ENCODE measurements at regions not wholly inside any gene's neighbourhood (a gene's known extent, or its start where the extent isn't known, plus 50 kb on each side); places are given as distances from the start of the nearest gene placed in this dataset.

DNA sequence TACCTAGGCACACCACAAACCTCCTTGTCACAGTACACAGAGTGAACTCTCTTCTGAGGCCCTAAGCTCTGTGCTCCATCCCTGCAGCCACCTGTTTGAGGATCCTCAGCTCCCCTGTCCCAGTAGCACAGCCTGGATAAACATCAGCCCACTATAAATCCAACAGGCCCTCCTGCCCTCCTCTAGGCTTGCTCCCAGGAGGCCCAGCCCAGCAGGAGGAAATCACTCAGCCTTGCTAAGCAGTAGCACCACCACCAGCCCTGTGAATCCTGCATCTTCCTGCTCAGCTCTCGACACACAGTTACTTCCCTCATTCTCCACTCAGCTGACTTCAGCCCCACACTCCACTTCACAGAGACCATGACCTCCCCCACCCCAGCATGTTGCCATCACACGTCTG lies 273.9 kb downstream of the BCOR start:
- DNase-seq (ENCODE audit: low read depth): no peak
- TF ChIP-seq CTCF (conservative IDR thresholded peaks at IDR 0.05; ENCODE audit: low read depth, low read length): no peak
- H3K4me3 ChIP-seq (ENCODE audit: low read depth, low read length): no peak overlapping the region

DNA sequence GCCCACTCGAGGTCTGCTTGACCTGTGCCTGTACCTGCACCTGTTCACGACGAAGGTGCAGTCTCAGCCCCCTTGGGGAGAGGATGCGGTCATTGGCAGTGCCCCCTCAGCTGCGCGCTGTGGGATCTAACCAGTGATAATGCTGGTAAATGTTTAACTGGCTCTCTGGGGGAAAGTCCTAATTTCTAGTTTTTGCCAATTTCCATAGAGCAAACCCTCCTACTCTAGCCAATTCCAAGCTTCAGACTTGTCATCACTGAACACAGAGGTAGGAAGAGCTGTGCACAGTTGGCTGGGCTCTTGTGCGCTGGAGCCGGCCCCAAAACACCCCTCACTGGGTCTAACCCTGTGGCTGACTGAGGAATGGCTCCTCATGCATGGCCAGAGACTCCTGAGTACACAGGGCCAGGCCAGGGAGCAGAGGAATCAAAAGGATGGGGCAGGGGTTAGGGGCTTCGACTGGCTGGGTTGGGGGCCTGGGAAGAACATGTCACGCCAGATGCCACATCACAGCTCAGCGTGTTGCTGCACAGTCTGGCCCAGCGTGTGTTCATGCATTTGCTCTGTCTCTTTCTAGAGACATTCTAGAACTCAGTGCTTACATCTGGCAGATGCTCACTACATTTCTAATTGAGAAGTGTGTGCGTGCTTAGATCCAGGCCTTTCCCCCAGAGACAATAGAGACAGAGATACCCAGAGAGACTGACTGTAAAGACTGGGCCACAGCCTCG lies 270.8 kb downstream of the BCOR start:
- no peak for TF ChIP-seq CTCF (conservative IDR thresholded peaks at IDR 0.05; ENCODE audit: low read depth, low read length)
- H3K4me3 ChIP-seq (ENCODE audit: low read depth, low read length): no peak overlapping the region
- no peak for DNase-seq (ENCODE audit: low read depth)

- H3K4me3 ChIP-seq (ENCODE audit: low read depth, low read length): no peak overlapping the region
- DNase-seq (ENCODE audit: low read depth): no peak
- TF ChIP-seq CTCF (conservative IDR thresholded peaks at IDR 0.05; ENCODE audit: low read depth, low read length): no peak
These were observed 269.8 kb downstream of the BCOR start for GRCh38 chrX:39827951-39828350.

- DNase-seq (ENCODE audit: low read depth): no peak
- H3K4me3 ChIP-seq (ENCODE audit: low read depth, low read length): no peak overlapping the region
- no peak for TF ChIP-seq CTCF (conservative IDR thresholded peaks at IDR 0.05; ENCODE audit: low read depth, low read length)
These were observed 268.8 kb downstream of the BCOR start for GRCh38 chrX:39828971-39829370.

DNA sequence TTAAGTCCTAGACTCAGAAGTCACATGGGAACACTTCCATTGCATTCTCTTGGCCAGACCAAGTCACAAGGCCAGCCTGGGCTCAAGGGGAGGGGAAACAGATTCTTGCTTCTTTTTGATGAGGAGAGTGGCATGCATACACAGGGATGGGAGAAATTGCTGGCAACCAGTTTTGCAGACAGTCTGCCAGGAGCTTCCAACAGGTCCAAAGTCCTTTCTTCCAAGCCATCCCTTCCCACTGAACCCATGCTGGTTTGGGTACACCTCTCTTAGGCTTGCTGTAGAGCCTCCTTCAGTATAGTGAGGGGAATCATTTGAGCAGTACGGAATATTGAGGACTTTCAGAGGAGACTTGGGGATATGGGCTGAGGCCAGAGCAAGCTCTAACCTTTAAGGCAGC lies 267.8 kb downstream of the BCOR start:
- no peak for TF ChIP-seq CTCF (conservative IDR thresholded peaks at IDR 0.05; ENCODE audit: low read depth, low read length)

DNA sequence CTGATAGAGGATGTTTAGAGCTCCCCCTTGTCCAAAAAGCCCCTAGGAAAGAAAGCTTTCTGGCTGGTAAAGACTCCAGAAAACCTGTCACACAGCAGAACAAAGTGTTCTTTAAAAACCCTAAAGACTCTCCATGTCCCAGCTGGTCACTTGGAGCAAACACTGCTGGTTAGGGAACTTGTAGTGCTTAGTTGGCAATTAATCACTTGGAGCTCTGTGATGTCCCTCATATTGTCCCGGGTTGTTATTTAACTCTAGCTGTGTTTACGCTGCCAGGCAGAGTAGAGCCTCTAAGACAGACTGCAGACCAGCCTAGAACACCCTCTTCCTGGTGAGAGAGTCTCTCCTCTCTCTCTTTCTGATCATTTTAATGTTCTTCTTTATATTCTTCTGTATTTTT lies 267.3 kb downstream of the BCOR start:
- TF ChIP-seq CTCF (conservative IDR thresholded peaks at IDR 0.05; ENCODE audit: low read depth, low read length): no peak
- no peak for DNase-seq (ENCODE audit: low read depth)
- H3K4me3 ChIP-seq (ENCODE audit: low read depth, low read length): no peak overlapping the region

More for the DNA sequence above, 267.8 kb downstream of the BCOR start:
- DNase-seq (ENCODE audit: low read depth): no peak
- H3K4me3 ChIP-seq (ENCODE audit: low read depth, low read length): no peak overlapping the region

DNA sequence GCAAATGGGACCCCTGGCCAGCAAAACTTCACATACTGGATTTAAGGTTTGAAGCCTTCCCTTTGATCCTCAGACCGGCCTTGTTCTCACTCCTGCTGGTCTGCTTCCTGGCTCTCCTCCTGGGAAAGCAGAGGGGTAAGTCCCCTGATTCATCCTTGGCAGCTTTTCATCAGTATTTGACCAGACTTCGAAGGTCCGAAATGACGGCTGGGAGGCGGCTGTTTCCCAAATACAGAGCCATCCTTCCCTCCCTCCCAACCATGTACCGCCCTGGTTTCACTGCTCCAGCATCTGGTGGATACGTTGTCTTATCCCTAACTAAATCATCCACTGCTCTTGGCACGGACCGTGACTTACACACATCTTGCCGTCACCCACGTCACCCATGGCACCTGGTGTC lies 265.5 kb downstream of the BCOR start:
- H3K4me3 ChIP-seq (ENCODE audit: low read depth, low read length): no peak overlapping the region
- no peak for TF ChIP-seq CTCF (conservative IDR thresholded peaks at IDR 0.05; ENCODE audit: low read depth, low read length)
- no peak for DNase-seq (ENCODE audit: low read depth)
